Stimulated activated CD8-positive, alpha-beta memory T cell treated with anti-CD3 and anti-CD28 coated beads, Interleukin-4, amount 100 ng/mL, for 4 hours (primary cell): ENCODE measurements at regions not wholly inside any gene's neighbourhood (a gene's known extent, or its start where the extent isn't known, plus 50 kb on each side); places are given as distances from the start of the nearest gene placed in this dataset.
"Not testable (repeated sequence)": the region's sequence is repeated elsewhere in the genome, so short reads cannot be mapped to it uniquely, and the experiment has no call there.

ENCODE experiments used
- DNase-seq, 2 donors: peaks; one replicate each; pipeline ENCODE4 v3.0.0-alpha.2; 2020; ENCODE audit warnings: low read depth in 2 of 2, low spot score in 1 of 2

- not testable (repeated sequence) for DNase-seq
Measured at GRCh38 chr10:21366108-21366507, 159.4 kb downstream of the SKIDA1 start.

- no peak for DNase-seq
Measured at GRCh38 chr10:21364196-21365114, 161.0 kb downstream of the SKIDA1 start.

- DNase-seq, result no peak
Measured at GRCh38 chr10:21363731-21364104, 161.8 kb downstream of the SKIDA1 start.

GRCh38 chr10:21363092-21363730, 162.3 kb downstream of the SKIDA1 start:
- DNase-seq, result no peak

GRCh38 chr10:21359202-21359601, 166.3 kb downstream of the SKIDA1 start:
- DNase-seq, result no peak

- no peak for DNase-seq
Measured at GRCh38 chr10:21355591-21356011, 169.9 kb downstream of the SKIDA1 start.

GRCh38 chr10:21352886-21353285, 172.6 kb downstream of the SKIDA1 start:
- no peak for DNase-seq

- DNase-seq, result not testable (repeated sequence)
Measured at GRCh38 chr10:21351594-21351993, 173.9 kb downstream of the SKIDA1 start.

- DNase-seq, result no peak
Measured at GRCh38 chr10:21349912-21350286, 175.6 kb downstream of the SKIDA1 start.

GRCh38 chr10:21347785-21348170, 177.7 kb downstream of the SKIDA1 start:
- no peak for DNase-seq

- DNase-seq, result no peak
Measured at GRCh38 chr10:21347043-21347784, 178.3 kb downstream of the SKIDA1 start.

- no peak for DNase-seq
Measured at GRCh38 chr10:21343087-21343486, 182.4 kb downstream of the SKIDA1 start.

GRCh38 chr10:21342499-21342898, 183.0 kb downstream of the SKIDA1 start:
- DNase-seq, result not testable (repeated sequence)

- no peak for DNase-seq
Measured at GRCh38 chr10:21340331-21340730, 185.2 kb downstream of the SKIDA1 start.

GRCh38 chr10:21337171-21337792, 188.2 kb downstream of the SKIDA1 start:
- no peak for DNase-seq

- DNase-seq, result no peak
Measured at GRCh38 chr10:21336476-21337170, 188.9 kb downstream of the SKIDA1 start.

GRCh38 chr10:21334891-21335696, 190.4 kb downstream of the SKIDA1 start:
- no peak for DNase-seq

- no peak for DNase-seq
Measured at GRCh38 chr10:21330628-21331020, 194.9 kb downstream of the SKIDA1 start.

- no peak for DNase-seq
Measured at GRCh38 chr10:21329995-21330627, 195.4 kb downstream of the SKIDA1 start.
